Superior temporal gyrus (tissue), 1 donor: ENCODE measurements at regions not wholly inside any gene's neighbourhood (a gene's known extent, or its start where the extent isn't known, plus 50 kb on each side); places are given as distances from the start of the nearest gene placed in this dataset.

Experiments
- DNase-seq: peaks from one replicate; pipeline ENCODE4 v3.0.0-alpha.2; 2016; ENCODE audit errors: extremely low spot score

DNA sequence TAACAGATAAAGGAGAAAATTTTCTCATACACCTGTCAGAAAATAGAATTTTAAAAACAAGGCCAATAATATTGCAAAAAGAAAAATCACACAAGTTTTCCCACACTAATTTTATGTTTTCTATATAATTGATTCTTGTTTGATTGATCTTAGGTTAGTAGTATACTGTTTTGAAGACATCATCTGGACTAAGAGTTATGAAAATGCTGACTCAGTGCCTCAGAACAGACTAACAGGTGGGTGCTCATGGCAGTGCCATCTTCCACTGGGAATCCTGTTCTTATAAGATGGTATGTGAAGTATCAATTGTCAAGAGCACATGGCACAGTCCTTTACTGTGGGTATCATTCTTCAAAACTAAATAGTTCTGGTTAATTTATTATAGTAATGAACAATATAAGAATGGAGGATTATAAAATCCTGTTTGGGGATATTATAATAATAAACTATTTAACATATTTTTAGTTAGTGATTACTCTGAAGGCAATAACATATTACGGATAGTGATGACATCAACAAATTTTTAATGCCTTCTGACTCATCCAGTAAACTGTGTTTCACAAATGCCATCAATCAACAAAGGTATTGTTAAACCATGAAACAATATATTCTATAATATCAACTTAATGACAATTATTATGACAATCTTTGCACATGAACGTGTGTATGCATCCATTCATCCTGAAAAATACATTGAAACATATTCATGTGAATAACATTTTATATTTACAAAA is 384.6 kb upstream of the KHDRBS2 start:
- no peak for DNase-seq

DNA sequence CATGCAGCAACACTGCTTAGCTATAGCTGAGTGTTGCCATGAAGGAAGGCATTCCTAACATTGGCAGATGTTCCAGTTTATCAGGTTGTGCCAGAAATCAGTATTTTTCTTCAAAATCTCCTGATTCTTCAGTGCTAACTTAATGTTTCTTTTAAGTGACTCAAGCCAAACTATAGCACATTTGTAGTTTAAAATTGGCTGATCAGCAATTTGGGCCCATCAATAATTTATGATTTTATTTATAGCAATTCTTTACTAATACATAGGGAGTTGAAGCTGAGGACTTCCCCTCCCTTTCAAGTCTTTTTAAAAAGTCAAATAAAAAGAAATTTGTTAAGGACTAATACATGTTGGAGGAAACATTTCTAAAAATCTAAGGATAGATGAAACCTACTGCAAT is 383.8 kb upstream of the KHDRBS2 start:
- DNase-seq: no peak

DNA sequence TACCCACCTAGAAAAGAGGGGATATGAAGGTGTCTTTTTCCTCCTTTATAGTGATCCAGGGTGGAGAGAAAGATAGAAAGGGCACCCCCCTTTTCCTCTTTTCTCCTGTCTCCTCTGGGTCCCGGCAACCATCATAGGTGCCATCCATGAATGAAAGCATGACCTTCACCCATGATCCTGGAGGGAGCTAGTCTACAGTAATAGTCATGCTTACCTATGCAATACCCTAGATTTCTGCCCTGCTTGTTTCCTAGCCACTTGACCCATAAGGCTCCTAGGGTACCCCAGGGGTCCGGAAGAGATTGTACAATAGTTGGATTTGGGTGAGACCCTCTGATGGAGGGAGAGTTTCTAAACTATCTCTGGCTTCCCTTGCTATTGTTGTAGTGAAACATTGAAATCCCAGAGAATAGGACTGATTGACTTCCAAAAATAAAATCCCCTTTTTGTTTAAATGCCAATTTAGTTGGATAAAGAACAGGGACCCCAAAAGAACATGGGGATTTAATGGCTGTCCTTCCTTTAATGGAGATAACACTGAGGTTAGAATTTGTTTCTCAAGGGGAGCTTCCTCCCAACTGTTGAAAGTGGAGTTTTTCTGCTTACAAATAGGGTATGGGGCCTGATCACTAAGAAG is 366.8 kb upstream of the KHDRBS2 start:
- DNase-seq: no peak

DNA sequence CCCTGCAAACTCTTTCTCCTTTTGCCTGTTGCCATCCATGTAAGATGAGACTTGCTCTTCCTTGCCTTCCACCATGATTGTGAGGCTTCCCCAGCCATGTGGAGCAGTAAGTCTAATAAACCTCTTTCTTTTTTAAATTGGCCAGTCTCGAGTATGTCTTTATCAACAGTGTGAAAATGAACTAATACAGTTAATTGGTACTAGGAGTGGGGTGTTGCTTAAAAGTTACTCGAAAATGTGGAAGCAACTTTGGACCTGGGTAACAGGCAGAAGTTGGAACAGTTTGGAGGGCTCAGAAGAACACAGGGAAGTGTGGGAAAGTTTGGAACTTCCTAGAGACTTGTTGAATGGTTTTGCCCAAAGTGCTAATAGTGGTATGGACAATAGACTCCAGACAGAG is 359.2 kb upstream of the KHDRBS2 start:
- no peak for DNase-seq

DNA sequence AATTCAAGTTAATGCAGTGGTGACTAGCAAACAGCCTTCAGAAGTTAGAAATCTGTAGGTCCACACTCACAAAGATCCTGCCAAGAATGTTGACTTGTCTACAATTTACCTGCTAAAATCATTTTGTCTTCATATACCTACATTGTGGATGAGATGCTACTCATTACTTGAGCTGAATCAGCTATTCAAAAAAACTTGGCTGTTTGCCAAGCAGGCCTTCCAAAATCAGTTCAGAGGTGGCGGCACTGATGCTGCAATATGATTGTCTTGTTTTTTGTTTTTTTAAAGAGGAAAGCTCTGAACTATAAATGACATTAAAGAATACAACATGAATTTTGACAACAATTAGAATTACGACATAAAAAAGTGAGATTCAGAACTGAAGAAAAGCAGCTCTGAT is 354.7 kb upstream of the KHDRBS2 start:
- DNase-seq: no peak

DNA sequence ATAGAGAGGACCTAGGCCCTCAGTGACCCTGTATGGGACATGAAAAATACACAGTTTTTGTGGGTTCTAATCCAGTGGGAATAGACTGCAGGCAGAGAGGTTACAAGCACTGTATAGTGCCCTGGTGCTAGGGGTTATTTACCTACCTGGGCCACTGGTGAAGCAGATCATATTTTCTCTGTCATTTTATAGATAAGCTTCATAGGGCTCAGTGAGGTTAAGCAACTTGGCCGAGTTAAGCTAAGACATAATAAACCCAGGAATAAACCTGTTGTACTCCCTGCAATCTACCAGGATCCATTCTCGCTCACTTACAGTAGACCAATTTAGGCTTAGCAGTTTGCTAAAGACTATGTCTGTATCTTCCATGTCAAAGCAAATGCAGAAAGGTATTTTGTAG is 340.6 kb upstream of the KHDRBS2 start:
- DNase-seq: no peak

DNA sequence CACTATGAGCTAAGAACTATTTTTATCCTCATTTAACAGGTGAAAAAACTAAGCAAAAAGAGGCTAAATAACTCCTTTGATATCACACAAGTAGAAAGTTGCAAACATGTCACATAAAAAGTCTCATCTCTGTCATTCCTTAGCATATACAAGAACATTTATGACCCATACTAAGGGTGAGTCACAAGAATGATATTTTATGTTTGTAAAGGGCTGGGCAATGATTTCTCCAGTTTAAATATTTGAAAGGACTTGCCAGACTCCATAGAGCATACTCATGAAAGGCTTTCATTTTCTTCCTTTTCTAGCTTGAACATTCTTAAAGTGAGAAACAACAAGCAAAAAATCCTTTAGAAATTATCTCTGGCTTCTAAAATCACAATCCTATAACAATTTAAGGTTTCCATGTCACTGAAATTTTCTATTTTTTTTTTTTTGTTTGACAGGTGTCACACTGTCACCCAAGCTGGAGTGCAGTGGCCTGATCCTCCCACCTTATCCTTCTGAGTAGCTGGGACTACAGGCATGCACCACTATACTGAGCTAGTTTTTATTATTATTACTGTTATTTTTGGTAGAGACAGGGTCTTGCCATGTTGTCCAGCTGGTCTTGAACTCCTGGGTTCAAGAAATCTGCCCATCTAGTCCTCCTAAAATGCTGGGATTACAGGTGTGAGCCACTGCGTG is 338.0 kb upstream of the KHDRBS2 start:
- no peak for DNase-seq

DNA sequence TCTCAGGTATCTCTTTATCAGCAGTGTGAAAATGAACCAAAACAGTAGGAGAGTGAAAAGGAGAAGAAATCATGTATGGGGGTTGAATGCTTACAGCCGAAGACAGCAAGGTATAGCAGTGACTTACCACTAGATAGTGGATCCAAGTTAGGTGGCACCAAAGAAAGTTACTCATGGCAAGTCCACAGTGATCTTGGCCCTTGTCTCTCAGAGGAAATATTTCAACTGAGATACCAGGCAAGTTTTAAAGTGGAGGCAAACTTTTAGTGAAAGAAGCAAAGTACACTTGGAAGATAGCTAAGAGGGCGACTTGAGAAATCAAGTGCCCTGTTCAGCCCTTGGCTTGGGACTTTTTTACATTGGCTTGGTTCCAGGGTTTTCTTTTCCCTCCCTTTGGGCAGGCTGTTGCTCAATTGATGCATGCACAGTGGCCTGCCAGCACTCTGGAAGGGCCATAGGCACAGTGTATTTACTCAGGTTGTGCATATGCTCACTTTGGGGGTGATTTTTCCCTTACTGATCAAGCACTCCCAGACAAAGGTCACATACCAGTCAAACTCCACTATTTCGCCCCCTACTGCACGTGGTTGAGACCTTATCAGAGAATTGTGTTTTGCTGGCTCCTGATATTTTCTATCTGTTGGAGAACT is 329.5 kb upstream of the KHDRBS2 start:
- no peak for DNase-seq

DNA sequence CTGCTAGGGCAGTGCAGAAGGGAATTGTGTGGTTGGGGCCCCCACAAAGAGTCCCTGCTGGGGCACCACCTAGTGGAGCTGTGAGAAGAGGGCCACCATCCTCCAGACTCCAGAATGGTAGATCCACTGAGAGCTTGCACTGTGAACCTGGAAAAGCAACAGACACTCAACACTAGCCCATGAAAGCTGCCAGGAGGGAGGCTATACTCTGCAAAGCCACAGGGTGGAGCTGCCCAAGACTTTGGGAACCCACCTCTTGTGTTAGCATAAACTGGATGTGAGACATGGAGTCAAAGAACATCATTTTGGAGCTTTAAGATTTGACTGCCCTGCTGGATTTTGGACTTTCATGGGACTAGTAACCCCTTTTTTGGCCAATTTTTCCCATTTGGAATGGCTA is 328.4 kb upstream of the KHDRBS2 start:
- DNase-seq: no peak

DNA sequence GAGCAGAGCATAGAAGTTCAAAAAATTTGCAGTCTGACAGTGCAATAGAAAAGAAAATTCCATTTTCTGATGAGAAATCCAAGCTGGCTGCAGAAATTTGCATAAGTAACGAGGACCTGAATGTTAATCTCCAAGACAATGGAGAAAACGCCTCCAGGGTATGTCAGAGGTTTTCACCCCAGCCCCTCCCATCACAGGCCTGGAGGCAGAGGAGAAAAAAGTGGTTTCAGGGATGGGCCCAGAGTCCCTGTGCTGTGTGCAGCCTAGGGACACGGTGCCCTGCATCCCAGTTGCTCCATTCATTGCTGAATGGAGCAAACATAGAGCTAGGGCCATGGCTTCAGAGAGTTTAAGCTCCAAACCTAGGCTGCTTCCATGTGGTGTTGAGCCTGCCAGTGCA is 327.9 kb upstream of the KHDRBS2 start:
- DNase-seq: no peak

DNA sequence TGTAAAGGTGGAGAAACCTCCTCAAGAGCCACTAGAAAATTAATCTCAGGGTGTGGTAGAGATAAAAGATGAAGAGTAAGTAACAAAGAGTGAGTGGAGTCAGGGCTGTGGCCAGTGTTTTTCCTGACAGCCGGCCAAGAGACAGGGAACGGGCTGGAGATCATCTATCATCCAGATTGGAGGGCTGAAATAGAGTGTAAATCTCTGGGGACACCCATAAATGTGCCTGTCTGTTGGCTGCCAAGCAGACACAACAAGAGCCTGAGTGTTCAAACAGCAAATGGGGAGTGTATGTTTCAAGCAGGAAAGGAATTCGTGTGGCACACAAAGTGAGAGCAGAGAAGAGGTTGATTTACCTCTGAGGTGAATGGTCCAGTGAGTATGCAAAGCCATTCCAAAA is 326.4 kb upstream of the KHDRBS2 start:
- no peak for DNase-seq

DNA sequence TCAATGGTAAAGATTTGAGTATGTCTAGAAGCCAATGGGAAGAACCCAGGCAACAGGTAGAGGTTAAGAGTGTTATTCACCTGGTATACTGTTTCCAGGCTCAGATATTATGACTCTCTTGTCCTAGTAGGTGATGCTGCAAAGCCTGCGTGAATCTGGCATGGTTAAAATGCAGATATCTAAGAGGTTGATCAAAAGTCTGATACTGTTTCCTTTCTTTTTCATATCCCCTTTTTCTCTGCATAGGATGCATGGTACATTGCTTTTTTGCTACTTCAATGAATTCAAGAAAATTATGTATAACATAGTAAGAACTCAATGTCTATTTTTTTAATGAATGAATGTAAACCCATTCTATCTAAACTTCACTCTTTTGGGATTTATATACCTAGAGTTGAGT is 284.3 kb upstream of the KHDRBS2 start:
- no peak for DNase-seq

DNA sequence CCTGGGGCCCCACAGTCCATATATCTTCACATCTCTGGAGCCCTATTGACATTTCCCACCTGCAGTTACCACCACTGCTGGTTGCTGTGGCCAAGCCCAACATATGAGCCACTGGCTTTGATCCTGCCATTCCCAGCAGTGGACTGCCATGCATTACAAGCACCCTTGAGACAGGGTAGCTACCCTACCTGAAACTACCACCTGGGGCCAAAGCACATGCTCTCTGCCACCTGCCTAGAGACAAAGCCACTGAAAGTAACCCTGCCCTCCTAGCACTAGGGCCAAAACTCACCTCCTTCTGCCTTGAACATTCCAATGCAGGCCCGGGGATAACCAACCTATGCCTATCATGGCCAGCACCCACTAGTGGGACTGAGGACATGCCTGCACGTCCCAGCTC is 255.5 kb upstream of the KHDRBS2 start:
- no peak for DNase-seq

DNA sequence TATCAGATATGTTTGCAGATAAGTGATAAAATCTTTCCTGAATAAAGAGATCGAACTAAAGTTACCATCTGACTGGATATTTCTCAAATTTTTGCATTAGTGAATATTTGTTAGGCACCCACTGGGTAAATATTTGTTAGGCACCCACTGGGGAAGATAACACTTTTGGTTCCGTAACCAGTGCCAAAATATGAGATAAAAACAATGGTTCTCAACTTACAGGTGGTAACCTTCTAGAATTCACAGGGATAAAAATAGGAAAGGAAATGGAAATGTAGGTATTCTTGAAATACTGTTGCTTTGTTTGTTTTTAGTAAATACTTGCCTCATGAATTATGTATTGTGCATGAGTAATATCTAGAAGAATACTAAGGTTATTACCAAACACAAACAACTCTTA is 245.0 kb upstream of the KHDRBS2 start:
- no peak for DNase-seq

DNA sequence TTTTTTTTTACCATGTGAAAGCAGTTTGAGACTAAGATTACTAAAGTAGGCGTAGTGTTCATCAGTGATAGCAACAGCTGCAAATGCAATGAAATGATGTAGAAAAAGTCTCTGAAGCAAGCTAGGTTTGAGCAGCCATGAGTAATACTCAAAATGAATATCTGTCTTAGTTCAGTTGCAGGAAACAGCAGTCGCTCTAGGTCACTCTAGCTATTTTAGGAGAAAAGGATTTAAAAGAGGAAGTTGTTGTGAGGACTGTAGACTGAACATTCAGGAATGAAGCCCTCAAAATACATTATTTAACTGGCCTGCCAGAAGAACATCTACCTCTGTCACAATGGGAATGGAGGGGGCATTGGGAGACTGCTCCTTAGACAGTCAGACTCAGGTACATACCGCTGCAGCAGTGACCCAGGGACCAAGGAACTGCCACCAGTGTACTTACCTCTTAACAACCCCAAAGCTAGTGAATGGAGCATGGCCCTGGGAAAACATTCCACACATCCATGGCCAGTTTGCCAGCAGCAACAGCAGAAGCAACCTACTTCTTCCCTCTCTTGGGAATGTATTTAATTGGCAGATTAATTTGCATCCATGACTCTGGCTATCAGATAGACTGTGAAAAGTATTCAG is 243.0 kb upstream of the KHDRBS2 start:
- no peak for DNase-seq

DNA sequence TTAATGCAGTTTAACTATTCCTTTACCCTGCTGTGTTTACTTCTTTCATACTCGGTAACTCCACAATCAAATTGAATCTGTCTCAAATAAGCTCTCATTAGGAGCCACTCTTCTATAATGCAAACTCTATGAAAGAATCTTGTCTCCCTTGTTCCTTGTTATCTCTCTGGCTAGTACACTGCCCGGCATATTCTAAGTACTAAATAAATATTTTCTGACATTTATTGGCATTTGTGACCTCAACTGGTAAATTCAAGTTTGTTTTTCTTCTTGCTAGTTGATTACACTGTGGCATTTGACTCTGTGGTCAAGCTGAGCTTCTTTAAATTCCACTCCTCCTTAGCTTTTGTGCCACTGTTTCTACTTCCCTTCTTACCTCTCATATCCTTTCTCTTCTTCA is 237.6 kb upstream of the KHDRBS2 start:
- DNase-seq: no peak

DNA sequence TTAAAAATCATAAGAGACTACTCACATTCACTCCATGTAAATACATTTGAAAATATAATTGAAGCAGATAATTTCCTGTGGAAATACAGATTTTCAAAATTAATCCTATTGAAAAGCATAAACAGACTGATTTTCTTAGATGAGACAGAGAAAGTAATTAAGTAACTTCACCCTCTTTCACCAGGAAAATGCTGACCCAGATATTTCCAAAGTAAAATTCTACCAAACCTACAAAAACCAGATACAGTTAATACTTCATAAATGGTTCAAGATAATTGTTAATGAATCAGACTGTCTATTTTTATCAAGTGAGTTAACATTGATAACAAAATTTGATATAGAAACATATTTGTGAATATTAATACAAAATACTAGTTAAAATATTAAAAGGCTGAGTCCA is 233.5 kb upstream of the KHDRBS2 start:
- DNase-seq: no peak

DNA sequence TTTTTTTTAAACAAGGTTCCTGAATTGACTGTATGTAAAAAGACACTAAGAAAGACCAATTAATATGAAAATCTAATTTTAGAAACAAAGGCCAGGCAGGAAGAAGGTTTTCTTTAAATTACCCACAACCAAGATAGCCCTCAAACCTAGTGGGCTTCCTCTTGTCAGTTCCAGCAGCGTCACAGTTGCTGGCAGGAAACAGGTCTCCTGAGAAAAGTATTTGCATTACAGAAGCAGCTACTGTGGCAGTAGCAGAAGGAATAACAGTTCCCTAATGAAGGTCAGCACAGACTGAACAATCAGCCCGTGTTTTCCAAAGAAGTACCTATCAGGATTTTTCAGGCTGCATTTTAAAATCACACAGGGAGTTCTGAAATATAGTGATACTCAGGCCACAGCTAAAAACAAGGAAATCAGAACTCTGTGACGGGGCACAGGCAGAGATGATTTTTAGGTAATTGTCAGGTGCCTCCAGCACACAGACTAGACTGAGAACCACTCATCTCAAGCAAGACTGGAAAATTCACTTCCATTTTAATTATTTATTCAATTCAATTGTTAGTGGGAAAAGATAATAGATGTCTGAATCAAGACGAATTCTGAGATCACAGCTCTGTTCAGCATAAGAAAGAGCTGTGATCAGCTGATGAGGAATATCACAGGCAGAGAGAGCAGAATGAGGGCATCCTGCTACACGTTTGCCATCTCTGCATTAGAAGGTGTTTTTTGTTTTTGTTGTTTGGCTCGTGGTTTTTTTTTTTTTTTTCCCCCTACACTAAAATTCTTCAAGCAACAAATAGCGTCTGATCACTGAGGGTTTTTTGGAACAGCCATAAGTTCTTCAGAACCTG is 230.5 kb upstream of the KHDRBS2 start:
- DNase-seq: no peak

DNA sequence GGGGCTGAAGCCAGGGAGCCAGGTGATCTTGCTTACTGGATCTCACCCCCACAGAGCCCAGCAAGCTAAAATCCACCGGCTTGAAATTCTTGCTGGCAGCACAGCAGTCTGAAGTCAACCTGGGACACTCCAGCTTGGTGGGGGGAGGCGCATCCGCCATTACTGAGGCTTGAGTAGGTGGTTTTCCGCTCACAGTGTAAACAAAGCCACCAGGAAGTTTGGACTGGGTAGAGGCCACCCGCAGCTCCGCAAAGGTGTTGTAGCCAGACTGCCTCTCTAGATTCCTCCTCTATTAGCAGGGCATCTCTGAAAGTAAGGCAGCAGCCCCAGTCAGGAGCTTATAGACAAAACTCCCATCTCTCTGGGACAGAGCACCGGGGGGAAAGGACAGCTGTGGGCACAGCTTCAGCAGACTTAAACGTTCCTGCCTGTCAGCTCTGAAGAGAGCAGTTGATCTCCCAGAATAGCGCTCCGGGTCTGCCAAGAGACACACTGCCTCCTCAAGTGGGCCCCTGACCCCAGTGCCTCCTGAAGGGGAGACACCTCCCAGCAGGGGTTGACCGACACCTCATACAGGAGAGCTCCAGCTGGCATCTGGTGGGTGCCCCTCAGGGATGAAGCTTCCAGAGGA is 206.3 kb upstream of the KHDRBS2 start:
- DNase-seq: no peak

DNA sequence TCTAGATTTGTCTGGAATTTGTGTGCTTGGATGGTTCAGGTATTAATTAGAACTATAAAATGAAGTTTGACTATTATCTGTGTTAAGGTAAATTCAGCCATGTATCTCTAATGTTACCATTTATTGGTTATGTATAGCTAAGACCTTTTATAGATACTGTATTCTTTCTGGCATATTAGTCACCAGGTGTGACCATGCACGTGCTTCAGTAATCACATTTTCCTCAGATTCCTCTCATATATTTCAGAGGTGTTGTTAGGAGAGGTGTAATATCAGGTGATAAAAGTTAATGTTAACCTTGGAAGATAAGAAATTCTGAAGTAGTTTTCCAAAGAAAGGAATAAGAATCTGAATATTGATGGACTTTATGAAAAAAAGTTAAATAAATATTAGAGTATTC is 194.5 kb upstream of the KHDRBS2 start:
- DNase-seq: no peak

DNA sequence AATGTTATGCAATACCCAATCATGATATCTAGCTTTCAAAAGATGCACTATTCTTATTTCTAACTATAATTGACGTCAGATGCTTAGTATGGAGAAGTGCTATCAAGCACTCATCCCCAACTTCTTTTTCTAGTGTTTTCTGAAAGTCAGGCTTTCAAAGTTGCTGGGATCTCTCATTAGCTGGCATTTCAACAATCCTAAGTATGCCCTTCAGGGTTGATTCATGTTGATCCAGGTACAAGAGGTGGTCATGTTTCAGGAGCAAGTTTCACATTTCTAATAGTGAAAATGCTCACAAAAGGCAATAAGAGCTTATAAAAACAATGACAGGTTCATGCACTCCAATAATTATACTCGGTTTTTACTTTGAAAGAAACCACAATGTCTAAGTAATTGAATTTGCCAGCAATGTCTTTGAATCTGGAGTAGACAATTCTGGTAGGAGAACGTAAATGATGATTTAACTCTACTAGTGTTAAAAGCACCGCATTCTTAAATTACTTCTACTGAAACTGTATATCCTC is 193.7 kb upstream of the KHDRBS2 start:
- no peak for DNase-seq
